SU-DHL-6 (cell line): ENCODE measurements at regions not wholly inside any gene's neighbourhood (a gene's known extent, or its start where the extent isn't known, plus 50 kb on each side); places are given as distances from the start of the nearest gene placed in this dataset.

Experiments used
- H2AFZ ChIP-seq: fragments of 200-600 bp; sonication (generic); 2 replicates; pipeline ENCODE4 v1.6.1; 2014; ENCODE audit warnings: low read depth, mild to moderate bottlenecking, moderate library complexity, mixed read lengths, antibody characterized with exemption, low read length; ENCODE audit not compliant: severe bottlenecking
- H3F3A ChIP-seq: fragments of 200-600 bp; shearing (Covaris generic); 2 replicates; pipeline ENCODE4 v1.6.0; 2016; ENCODE audit warnings: antibody characterized with exemption, mild to moderate bottlenecking; ENCODE audit not compliant: insufficient read depth
- H3K27ac ChIP-seq: fragments of 200-600 bp; sonication (generic); 2 replicates; pipeline ENCODE4 v1.5.1; 2016; ENCODE audit warnings: low read depth, mild to moderate bottlenecking, low read length, moderate library complexity, mixed read lengths
- H3K27me3 ChIP-seq: fragments of 200-600 bp; sonication (generic), shearing (Covaris generic); 2 replicates; pipeline ENCODE4 v1.6.0; 2014; ENCODE audit warnings: mild to moderate bottlenecking, low read length
- H3K36me3 ChIP-seq: fragments of 200-600 bp; sonication (generic); 2 replicates; pipeline ENCODE4 v1.6.1; 2014; ENCODE audit warnings: mild to moderate bottlenecking, low read length, mixed read lengths
- H3K4me2 ChIP-seq: fragments of 300-600, 200-600 bp; shearing (Covaris generic), sonication (generic); 2 replicates; pipeline ENCODE4 v1.6.0; 2014; ENCODE audit warnings: low read length, low read depth, mild to moderate bottlenecking; ENCODE audit not compliant: poor library complexity, severe bottlenecking
- H3K4me3 ChIP-seq: fragments of 200-600 bp; sonication (generic); 2 replicates; pipeline ENCODE4 v1.5.1; 2014; ENCODE audit warnings: antibody characterized with exemption, low read length, mild to moderate bottlenecking, mixed read lengths; ENCODE audit not compliant: insufficient read depth, poor library complexity, severe bottlenecking
- H3K79me2 ChIP-seq: fragments of 200-600 bp; sonication (generic); 2 replicates; pipeline ENCODE4 v1.6.1; 2014; ENCODE audit warnings: mild to moderate bottlenecking, low read length, moderate library complexity; ENCODE audit not compliant: insufficient read depth
- H3K9ac ChIP-seq: fragments of 200-600 bp; sonication (generic); 2 replicates; pipeline ENCODE4 v1.7.0; 2014; ENCODE audit warnings: mild to moderate bottlenecking, low read length
- H3K9me2 ChIP-seq: fragments of 200-600 bp; sonication (generic); replicated peaks from 2 replicates; pipeline ENCODE4 v1.6.1; 2014; ENCODE audit warnings: low read length; ENCODE audit not compliant: insufficient read depth
- H3K9me3 ChIP-seq: fragments of 200-600 bp; sonication (generic); 2 replicates; pipeline ENCODE4 v1.6.1; 2014; ENCODE audit warnings: low read length, mixed read lengths; ENCODE audit not compliant: insufficient read depth
- H4K20me1 ChIP-seq: fragments of 200-600 bp; sonication (generic); 2 replicates; pipeline ENCODE4 v1.6.1; 2014; ENCODE audit warnings: low read depth, mild to moderate bottlenecking, antibody characterized with exemption, low read length, moderate library complexity, mixed read lengths
- CTCF ChIP-seq: fragments of 200-600 bp; sonication (generic); IDR thresholded peaks from one replicate; pipeline ENCODE4 v1.5.1; 2017; ENCODE audit warnings: antibody characterized with exemption, mild to moderate bottlenecking, low read length, moderate library complexity; ENCODE audit not compliant: insufficient read depth, poor library complexity, severe bottlenecking
- EZH2phosphoT487 ChIP-seq: fragments of 200-600 bp; sonication (generic), shearing (Covaris generic); conservative IDR thresholded peaks from 2 replicates; pipeline ENCODE4 v1.6.1; 2018; ENCODE audit warnings: mild to moderate bottlenecking, antibody characterized with exemption, low read length, moderate library complexity, mixed read lengths

DNA sequence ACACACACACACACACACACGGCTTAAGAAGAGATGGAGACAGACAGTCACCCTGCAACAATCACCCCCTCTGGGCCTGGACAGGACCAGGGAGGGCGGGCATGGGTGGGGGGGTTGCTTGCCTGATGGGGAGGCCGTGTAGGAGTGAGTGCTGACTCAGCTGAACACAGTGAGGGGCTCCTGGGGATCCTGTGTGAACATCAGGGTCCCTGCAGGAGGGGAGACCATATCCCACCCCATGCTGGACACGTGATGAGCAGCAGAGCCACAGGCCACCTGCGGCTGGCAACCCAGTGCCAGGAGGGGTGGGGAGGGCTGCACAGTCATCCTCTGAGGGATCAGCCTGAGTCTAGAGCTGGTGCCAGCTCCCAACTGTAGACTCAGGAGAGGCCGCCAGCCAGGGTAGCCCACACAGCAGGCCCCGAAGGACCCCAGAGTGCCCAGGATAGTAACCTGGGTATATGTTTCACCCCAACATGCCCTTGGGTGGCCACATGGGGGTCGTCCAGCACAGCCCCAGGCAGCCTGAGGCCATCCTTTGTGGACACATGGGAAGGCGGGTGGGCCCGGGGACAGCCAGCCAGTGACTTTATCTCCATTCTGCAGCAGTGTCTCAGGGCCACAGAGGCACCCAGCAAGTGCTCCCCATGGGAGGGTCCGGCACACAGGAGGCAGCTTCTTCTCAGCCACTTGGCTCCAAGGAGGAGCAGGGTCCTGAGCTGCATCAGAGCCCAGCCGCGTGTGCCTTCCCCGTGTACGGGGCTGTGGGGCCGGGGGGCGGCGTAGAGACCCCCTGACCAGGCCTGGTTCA lies 73.7 kb upstream of the SFSWAP start:
- H3K27ac ChIP-seq: no peak overlapping the region
- TF ChIP-seq CTCF (no peak), EZH2phosphoT487 (no peak)
- no peaks in the 10 kb centered on the region for H3K9me3 ChIP-seq
- H3F3A ChIP-seq: no peaks in the 10 kb centered on the region
- H3K9me2 ChIP-seq: no peaks in the 10 kb centered on the region
- no peaks in the 10 kb centered on the region for H3K27me3 ChIP-seq
- H2AFZ ChIP-seq: no peak overlapping the region
- no peaks in the 10 kb centered on the region for H4K20me1 ChIP-seq
- H3K79me2 ChIP-seq: no peaks in the 10 kb centered on the region
- no peak overlapping the region for H3K4me2 ChIP-seq
- H3K4me3 ChIP-seq: no peak overlapping the region
- H3K9ac ChIP-seq: no peak overlapping the region
- no peaks in the 10 kb centered on the region for H3K36me3 ChIP-seq

DNA sequence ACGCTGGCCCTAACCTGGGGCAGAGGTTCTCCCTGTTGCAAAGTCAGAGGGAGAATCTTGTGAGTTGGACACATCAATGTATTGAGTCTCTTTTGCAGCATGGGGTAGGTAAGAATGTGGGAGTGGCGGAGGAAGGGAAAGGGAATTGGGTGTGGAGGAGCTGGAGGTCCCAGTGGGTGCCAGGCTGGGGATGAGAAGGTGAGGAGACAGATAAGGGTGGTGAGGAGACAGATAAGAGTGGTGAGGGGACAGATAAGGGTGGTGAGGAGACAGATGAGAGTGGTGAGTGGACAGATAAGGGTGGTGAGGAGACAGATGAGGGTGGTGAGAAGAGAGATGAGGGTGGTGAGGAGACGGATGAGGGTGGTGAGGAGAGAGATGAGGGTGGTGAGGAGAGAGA lies 72.9 kb upstream of the SFSWAP start:
- Histone ChIP-seq H3K9ac (no peak overlapping the region), H4K20me1 (no peaks in the 10 kb centered on the region), H3K27ac (no peak overlapping the region), H2AFZ (no peak overlapping the region), H3K4me2 (no peak overlapping the region), H3K36me3 (no peaks in the 10 kb centered on the region), H3K4me3 (no peak overlapping the region), H3K79me2 (no peaks in the 10 kb centered on the region), H3K9me3 (no peaks in the 10 kb centered on the region), H3K9me2 (no peaks in the 10 kb centered on the region), H3K27me3 (no peaks in the 10 kb centered on the region), H3F3A (no peaks in the 10 kb centered on the region)
- no peak for TF ChIP-seq EZH2phosphoT487
- no peak for TF ChIP-seq CTCF

GRCh38 chr12:131639270-131639940 lies 71.5 kb upstream of the SFSWAP start:
- Histone ChIP-seq H3K79me2 (no peaks in the 10 kb centered on the region), H4K20me1 (no peaks in the 10 kb centered on the region), H3F3A (no peaks in the 10 kb centered on the region), H3K4me3 (no peak overlapping the region), H3K27me3 (no peaks in the 10 kb centered on the region), H3K4me2 (no peak overlapping the region), H3K27ac (no peak overlapping the region), H3K36me3 (no peaks in the 10 kb centered on the region), H2AFZ (no peak overlapping the region), H3K9me3 (no peaks in the 10 kb centered on the region), H3K9ac (no peak overlapping the region), H3K9me2 (no peaks in the 10 kb centered on the region)
- TF ChIP-seq EZH2phosphoT487 (no peak), CTCF (no peak)
